Right renal pelvis (tissue), 4 donors: ENCODE measurements at regions not wholly inside any gene's neighbourhood (a gene's known extent, or its start where the extent isn't known, plus 50 kb on each side); places are given as distances from the start of the nearest gene placed in this dataset.
"Not testable (repeated sequence)": the region's sequence is repeated elsewhere in the genome, so short reads cannot be mapped to it uniquely, and the experiment has no call there.

ENCODE experiments used
- DNase-seq, 4 donors: peaks; one replicate each; pipeline ENCODE4 v3.0.0-alpha.2; 2013; ENCODE audit warnings: low read depth in 4 of 4, low spot score in 3 of 4, missing footprints in 1 of 4

- no peak for DNase-seq
Observed at GRCh38 chrX:46367491-46367890, 177.7 kb downstream of the ZNF674 start.

GRCh38 chrX:46366381-46367207 is 178.6 kb downstream of the ZNF674 start:
- DNase-seq: no peak

- DNase-seq: no peak
Observed at GRCh38 chrX:46354481-46354880, 190.7 kb downstream of the ZNF674 start.

DNA sequence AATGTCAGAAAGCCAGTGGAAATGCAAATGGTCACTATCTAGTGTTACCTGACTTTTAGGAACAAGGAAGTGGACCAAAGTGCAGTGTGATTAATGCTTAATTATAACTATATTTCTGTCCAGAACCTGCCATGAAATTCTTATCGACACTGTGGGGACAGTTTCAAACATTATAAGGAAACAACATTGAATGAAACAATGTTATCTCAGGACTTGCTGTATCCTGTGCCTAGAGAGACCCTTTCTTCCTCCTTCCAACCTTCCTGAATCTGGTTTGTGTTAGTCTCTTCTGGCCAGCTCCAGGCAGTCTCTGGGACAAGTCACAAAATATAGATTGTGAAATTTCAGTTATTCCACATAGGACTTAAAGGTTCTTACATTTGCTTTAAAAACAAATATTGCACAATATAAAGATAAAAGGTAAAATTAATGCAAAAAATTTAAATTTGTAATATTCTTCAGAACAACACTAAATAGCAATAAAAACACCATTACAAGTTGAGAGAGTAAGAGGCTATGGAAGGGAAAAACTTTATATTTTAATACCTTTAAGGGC is 203.4 kb downstream of the ZNF674 start:
- DNase-seq: no peak

- no peak for DNase-seq
Observed at GRCh38 chrX:46340696-46341095, 204.5 kb downstream of the ZNF674 start.

DNA sequence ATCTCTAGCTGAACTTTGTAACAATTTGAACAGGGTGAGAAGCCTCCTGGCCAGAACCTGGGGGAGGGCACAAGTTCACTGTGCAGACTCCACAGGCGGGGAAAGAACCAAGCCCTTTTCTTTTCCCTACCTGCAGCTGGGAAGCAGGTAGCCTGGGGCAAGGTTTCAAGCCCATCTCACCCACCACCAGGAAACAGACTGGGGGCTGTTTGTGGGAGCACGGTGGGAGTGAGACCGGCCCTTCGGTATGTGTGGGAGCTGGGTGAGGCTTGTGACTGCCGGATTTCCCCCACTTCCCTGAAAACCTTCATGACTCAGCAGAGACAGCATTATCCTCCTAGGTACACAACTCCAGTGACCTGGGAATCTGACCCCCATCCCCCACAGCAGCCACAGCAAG is 211.7 kb downstream of the ZNF674 start:
- no peak for DNase-seq

GRCh38 chrX:46330981-46331380 is 214.2 kb downstream of the ZNF674 start:
- DNase-seq: no peak

DNA sequence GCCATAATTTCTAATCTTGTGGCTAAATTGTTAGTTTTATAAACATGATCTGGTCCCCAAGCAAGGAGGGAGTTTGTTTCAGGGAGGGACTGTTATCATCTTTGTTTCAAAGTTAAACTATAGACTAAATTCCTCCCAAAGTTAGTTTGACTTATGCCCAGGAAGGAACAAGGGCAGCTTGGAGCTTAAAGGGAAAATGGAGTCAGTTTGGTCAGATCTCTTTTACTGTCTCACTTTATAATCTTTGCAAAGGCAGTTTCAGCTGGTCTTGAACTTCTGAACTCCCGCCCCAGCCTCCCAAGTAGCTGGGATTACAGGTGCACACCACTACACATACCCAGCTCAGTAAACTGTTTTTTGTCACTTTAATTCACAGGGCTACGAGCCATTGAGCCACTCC is 214.7 kb downstream of the ZNF674 start:
- DNase-seq: no peak

DNA sequence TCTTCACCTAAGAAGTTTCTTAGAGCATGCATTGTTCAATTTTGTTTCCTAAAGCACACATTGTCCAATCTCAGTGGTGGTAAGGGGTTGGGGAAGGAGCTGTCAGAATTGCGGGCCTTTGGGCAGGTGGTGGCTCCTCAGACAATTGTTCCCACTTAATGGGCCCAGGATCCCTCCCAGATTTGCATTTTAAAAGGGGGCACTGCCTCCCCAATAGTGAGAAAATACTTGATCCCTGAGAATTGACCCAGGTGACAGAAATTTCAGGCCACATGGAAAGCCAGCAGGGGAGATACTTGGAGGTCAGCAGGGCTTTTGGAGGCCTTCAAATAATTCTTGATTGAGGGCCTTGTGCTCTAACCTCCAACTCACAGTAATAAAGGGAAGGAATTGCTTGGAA is 217.1 kb downstream of the ZNF674 start:
- DNase-seq: no peak

DNA sequence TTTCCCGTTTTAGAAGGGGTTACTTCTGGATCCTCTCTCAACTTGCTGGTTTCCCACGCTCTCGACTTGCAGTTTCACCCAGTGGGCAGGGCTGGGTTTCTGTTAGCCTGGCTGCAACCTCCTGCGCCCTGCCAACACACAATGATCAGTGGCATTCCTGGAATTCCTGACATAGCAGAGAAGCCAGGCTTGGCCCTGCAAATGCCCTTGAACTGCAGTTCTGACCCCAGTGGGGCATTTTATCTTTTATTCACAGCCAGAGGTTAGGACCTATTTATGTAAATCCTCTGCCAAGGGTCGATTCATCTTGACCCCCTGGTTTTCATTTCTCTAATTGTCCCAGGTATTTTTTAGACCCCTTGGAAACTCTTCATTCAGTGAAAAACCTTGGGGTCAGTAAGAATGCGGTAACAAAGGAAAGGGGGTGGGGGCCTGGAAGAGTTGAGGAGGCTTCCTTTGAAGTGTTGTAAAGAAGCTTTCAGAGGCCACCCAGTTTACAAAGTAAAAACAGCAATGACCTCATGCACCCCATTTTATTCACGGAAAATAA is 217.6 kb downstream of the ZNF674 start:
- DNase-seq: peak in 1 of 4 donors; percentile 47

GRCh38 chrX:46326161-46326560 is 219.1 kb downstream of the ZNF674 start:
- DNase-seq: no peak

- peak in 1 of 4 donors; percentile 22 for DNase-seq
Observed at GRCh38 chrX:46325312-46325877, 219.8 kb downstream of the ZNF674 start.

GRCh38 chrX:46324166-46324565 is 221.1 kb downstream of the ZNF674 start:
- DNase-seq: no peak

DNA sequence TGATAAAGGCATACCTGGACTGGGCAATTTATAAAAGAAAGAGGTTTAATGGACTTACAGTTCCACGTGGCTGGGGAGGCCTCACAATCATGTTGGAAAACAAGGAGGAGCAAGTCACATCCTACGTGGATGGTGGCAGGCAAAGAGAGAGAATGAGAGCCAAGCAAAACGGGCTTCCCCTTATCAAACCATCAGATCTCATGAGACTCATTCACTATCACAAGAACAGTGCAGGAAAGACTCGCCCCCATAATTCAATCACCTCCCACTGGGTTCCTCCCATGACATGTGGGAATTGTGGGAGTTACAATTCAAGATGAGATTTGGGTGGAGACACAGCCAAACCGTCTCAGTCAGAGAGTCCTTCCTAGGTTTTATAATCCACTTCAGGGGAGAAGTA is 222.3 kb downstream of the ZNF674 start:
- DNase-seq: not testable (repeated sequence)

GRCh38 chrX:46321676-46322075 is 223.5 kb downstream of the ZNF674 start:
- DNase-seq: no peak

DNA sequence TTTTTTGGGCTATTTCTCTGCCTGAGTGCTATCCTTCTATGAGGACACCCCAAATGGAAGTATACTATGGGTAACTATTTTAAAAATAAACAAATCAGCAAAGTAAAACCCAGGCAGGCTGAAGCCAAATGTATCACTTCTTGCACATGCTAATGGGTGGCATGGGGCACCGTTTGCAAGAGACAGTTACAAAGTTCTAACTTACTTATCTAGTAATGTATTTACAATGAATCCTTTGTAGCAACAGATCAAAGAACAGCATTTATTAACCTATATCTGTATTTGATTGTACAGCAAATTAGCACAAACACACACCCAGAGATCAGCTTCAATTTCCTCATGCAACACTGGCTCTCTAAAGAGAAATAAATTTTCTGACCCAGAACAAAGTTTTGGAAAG is 225.5 kb downstream of the ZNF674 start:
- DNase-seq: no peak

- no peak for DNase-seq
Observed at GRCh38 chrX:46318551-46318950, 226.7 kb downstream of the ZNF674 start.

DNA sequence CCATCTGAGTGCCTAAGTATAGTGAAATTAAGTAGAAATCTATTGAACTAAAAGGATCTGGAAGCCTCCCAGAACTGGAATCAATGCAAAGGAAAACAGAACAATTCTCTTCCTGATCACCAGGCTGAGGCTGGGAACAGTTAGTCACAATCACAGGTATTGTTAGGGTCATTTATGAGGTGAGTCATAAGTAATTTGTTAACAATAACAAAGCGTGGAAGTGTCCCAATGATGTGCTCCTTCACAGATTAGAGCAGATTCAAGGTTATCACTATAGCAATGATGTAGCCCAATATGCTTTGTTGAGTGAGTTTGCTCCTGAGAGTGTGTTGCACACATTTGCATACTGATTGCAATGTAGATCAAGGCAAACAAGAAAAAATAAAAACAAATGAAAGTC is 228.1 kb downstream of the ZNF674 start:
- DNase-seq: no peak

DNA sequence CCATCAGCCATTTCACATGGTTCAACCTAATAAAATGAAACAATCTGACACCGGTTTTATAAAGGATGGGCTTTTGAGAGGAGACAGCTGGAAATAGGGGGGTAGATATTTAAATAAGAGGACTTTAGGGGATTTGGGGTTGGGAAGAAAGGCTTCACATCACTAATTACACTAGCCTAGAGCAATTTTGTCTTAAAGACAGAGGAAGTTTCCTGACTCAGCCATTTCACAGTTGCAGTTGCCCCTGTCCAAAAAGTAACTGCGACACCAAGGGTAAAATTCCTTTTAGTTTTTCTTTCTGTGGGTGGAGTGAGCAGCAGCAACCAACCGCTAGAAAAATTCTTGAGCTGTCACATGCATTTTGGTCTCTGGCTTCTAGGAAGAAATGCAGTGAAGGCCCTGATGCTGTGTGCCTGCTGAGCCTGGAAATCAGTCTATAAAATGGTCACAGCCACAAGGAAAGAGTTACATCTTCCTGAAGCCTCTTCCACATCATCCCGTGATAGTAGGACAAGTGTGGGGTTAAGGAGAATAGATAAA is 233.6 kb downstream of the ZNF674 start:
- DNase-seq: no peak

- no peak for DNase-seq
Observed at GRCh38 chrX:46310815-46311497, 234.3 kb downstream of the ZNF674 start.

- no peak for DNase-seq
Observed at GRCh38 chrX:46308110-46308509, 237.1 kb downstream of the ZNF674 start.
